ENCODE measurements at regions not wholly inside any gene's neighbourhood (a gene's known extent, or its start where the extent isn't known, plus 50 kb on each side); places are given as distances from the start of the nearest gene placed in this dataset.

- no peak for DNase-seq (ENCODE audit: low read depth in 4 of 4, low spot score in 3 of 4)
Observed at GRCh38 chr18:73966954-73967353, 180.7 kb downstream of the FBXO15 start.

DNA sequence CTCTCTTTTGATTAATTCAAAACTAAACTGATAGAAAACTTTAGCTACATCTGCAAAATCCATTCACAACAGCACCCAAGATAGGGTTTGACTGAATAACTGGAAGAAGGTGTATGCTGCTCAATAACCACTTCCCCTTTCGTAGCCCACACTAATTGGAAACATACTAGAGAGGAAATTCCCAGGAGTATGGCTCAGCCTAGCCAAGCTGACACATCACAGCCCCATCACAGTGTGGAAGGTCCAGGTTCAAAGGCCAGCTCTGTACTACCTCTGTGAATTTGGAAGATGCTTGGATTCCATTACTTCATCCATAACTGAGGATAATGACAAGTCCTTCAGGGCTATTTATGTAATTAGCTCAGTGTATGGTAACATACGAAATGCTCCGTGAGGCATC, 185.4 kb downstream of the FBXO15 start:
- DNase-seq (ENCODE audit: low read depth in 4 of 4, low spot score in 3 of 4): no peak

- DNase-seq (ENCODE audit: low read depth in 4 of 4, low spot score in 3 of 4): no peak
Observed at GRCh38 chr18:73961804-73962203, 185.8 kb downstream of the FBXO15 start.

DNA sequence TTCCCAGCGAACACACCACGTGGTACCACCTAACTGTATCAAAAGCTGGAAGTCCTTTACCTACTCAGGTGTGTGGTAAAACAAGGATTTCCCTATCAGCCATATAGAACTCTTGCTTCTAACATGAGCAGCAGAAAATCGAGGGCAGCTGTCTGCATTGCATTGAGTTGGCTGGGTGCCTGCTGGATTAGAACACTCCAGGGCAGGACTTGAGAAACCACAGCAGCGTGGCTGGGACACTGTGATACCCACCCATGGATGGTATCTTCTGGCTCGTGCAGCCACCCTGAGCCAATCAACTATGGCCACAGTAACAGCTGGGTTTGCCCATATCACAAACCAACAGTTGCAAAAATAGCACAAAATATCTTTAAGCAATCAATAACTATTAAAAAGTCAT, 188.3 kb downstream of the FBXO15 start:
- DNase-seq (ENCODE audit: low read depth in 4 of 4, low spot score in 3 of 4): no peak

- no peak for DNase-seq (ENCODE audit: low read depth in 4 of 4, low spot score in 3 of 4)
Observed at GRCh38 chr18:73954268-73954667, 193.4 kb downstream of the FBXO15 start.

GRCh38 chr18:73952296-73952946, 195.2 kb downstream of the FBXO15 start:
- DNase-seq (ENCODE audit: low read depth in 4 of 4, low spot score in 3 of 4): no peak

DNA sequence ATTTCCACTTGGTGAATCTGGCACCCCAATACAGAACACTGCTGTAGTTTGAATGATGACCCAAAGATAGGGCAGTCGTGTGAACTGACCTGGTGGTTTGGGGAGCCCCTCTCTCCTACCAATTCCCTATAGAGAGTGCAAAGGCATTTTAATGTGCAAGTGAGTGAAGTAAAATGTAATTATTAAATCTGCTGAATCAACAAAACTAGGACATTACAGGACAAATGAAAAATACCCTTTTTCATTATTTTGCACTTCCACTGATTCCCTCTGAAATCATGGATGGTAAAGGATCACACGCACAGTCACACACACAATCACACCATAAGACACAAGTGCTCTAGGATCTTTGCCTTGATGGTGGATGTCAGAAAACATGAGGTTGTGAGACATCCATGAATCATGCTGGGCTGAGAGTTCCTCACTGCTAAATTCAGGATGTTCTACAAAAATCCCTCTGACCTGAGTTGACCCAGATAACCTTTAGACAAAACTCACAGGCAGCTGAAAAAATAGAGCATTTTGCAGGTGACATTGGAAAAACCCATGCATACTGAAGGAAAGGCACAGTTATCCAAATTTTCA, 197.4 kb downstream of the FBXO15 start:
- no peak for DNase-seq (ENCODE audit: low read depth in 4 of 4, low spot score in 3 of 4)

DNA sequence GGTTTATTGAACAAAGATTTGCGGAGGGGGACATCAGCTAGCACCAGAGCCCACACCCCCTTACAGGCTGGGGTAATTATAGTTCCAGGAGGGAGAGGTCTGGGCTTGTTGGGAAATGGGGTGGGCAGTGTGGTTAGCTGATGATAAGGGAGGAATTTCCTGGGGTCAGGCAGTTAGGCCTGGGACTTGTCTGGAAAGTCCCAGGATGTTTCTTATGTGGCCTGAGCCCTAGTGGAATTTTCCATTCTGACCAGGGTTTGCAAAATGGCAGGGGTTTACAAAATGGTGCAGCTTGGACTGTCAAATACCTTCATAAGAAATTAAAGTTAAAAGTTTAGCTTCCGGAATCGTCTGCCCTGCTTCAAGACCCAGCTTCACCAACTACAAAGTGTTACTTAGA, 199.1 kb downstream of the FBXO15 start:
- no peak for DNase-seq (ENCODE audit: low read depth in 4 of 4, low spot score in 3 of 4)

- no peak for DNase-seq (ENCODE audit: low read depth in 4 of 4, low spot score in 3 of 4)
Observed at GRCh38 chr18:73948084-73948483, 199.6 kb downstream of the FBXO15 start.

DNA sequence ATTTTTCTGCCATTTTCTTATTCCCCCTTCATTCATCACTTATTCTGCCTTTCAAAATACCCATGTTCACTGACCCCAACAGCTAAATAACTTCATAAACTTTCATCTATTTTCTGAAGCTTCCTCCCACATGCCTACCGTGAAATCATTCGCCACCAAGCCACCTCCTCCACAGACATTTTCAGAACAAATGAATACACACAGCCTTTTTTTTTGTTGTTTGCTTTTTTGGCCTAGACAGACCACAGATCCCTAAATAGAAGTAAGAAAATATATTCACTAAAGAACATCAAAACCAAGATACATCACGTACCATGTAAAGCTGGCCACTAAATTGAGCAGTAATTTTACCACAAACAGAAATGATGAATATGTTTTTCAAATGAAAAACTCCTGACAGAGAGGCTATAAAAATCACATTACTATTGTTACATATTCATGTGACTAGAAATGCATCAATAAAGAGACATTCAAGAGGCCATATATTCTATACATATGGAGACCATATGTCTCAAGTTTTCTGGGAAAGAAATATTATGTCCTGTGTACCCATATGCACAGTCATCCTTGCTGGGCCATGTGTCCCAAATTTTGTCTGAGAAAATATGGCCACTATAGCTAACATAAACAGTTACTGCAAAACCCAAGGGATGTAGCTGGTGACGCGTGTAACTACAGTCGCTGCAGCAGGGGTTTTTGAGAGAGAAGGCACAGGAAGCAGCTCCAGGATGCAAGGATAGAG, 200.3 kb downstream of the FBXO15 start:
- no peak for DNase-seq (ENCODE audit: low read depth in 4 of 4, low spot score in 3 of 4)

- DNase-seq (ENCODE audit: low read depth in 4 of 4, low spot score in 3 of 4): no peak
Observed at GRCh38 chr18:73945130-73945792, 202.4 kb downstream of the FBXO15 start.

DNA sequence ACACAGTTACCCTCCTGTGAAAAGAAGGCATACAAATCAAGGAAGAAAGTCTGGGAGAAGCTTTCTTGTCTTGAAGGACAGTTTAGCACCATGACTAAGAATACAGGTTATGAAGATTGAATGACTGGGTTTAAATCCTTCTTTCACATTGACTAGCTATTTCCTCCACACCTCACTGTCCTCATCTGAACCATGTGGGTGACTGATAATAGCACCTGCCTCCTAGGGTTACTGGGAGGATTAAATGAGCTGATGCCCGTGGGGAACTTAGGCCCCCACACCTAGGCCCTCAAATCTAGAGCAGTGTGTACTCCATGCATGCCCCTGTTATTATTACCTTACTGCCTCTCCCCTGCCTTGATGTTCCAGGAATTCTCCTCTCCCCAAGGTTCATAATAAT, 202.9 kb downstream of the FBXO15 start:
- no peak for DNase-seq (ENCODE audit: low read depth in 4 of 4, low spot score in 3 of 4)

DNA sequence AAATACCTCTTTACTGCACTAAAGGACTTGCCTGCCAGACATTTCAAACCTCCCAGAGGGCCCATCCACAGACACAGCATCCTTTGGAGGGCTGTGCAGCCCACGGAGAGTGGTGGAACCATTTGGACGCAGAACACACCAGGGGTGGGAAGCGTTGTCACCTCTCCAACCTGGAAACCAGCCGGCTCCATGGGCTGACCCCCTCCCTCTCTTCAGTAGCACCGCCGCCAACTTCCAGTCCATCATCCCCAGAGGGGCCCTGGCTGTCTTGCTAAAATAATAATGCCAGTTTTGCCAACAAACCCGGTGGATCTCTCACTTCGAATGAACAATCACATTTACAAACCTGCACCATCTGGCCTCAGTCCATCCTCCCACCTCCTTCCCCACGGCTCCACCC, 203.9 kb downstream of the FBXO15 start:
- no peak for DNase-seq (ENCODE audit: low read depth in 4 of 4, low spot score in 3 of 4)

- no peak for DNase-seq (ENCODE audit: low read depth in 4 of 4, low spot score in 3 of 4)
Observed at GRCh38 chr18:73942956-73943355, 204.7 kb downstream of the FBXO15 start.

GRCh38 chr18:73942081-73942625, 205.5 kb downstream of the FBXO15 start:
- DNase-seq (ENCODE audit: low read depth in 4 of 4, low spot score in 3 of 4): no peak

GRCh38 chr18:73940721-73941120, 206.9 kb downstream of the FBXO15 start:
- no peak for DNase-seq (ENCODE audit: low read depth in 4 of 4, low spot score in 3 of 4)

- DNase-seq (ENCODE audit: low read depth in 4 of 4, low spot score in 3 of 4): no peak
Observed at GRCh38 chr18:73939391-73939790, 208.2 kb downstream of the FBXO15 start.

DNA sequence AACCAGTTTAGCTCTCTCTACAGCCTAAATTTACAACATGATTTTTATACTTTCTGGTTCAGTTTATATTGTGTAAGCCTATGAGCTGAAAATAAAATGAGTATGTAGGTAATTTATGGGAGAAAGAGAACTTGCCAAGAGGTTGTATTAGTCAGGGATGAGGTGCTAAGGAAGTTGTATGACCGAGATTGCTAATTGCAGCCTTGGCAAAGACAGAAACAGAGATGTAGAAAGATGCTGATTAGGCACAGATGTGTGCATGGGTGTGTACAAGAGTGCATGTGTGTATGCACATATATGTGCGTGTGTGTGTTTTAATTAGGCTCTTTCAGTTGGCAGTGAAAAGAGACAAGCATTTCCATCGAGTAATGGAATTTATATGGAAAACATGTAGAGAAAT, 213.9 kb downstream of the FBXO15 start:
- no peak for DNase-seq (ENCODE audit: low read depth in 4 of 4, low spot score in 3 of 4)

DNA sequence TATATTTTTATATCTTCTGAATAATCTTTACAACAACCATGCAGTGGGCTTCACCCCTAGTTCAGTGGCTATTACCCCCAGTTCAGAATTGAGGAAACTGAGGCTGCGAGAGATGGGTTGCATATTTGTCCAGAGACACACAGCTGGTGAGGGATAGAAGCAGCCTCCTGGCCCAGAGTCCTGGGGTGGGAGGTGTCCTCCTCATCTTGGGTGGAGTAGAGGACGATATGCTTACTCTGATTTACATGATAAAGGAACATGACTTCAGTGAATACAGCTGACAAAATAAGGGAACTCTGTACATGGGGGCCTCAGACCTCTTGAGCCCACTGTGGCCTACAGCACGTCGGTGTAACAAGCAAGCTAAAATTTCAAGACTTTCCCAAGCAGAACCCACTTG, 214.7 kb downstream of the FBXO15 start:
- no peak for DNase-seq (ENCODE audit: low read depth in 4 of 4, low spot score in 3 of 4)

DNA sequence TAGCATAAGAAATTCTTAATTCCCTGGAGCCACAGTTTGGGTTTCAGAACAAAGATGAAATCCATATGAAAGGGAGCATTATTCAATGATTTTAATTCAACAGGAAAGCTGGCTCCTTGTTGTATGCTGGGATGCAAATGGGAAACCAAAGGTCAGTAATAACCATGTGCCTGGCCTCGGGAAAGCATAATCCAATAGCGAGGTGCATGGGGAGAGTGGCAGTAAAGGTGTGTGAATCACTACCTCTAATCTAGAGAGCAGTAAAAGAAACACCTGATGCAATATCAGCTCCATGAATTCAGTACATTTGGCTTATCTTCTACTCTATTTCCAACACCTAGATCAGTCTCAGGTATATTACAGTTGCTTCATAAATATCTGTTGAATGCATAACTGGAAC, 220.1 kb downstream of the FBXO15 start:
- no peak for DNase-seq (ENCODE audit: low read depth in 4 of 4, low spot score in 3 of 4)

DNA sequence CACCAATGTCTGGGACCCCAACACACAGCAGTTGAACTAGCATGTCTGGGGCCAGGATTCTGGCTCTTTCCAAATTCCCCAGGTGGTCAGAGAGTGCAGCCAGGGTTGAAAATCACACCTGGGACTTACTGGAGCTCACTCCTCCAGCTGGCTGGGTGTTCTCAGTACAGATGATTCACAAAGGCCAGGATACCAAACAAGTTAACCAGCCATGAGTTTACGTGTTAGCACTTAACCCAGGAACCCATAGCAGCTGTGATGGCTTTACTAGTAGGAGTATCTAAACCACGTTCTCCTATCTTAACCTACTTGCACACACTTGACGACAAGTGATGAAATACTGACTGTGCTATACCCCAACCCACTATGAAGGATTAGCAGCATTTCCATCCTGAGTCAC, 222.8 kb downstream of the FBXO15 start:
- DNase-seq (ENCODE audit: low read depth in 4 of 4, low spot score in 3 of 4): no peak
